ENCODE measurements at regions not wholly inside any gene's neighbourhood (a gene's known extent, or its start where the extent isn't known, plus 50 kb on each side); places are given as distances from the start of the nearest gene placed in this dataset.
"Not testable (repeated sequence)": the region's sequence is repeated elsewhere in the genome, so short reads cannot be mapped to it uniquely, and the experiment has no call there.

- not testable (repeated sequence) for TF ChIP-seq CTCF (conservative IDR thresholded peaks at IDR 0.05; ENCODE audit: low read depth in 2 of 2); EZH2 (IDR thresholded peaks at IDR 0.05; ENCODE audit: low read depth, unreplicated experiment); POLR2AphosphoS5 (IDR thresholded peaks at IDR 0.05; ENCODE audit: low read depth)
These were observed 74.9 kb upstream of the FAM72C start for GRCh38 chr1:144046645-144047044.

All from GM23338 (cell line).